Erythroblast (primary cell): ENCODE measurements at regions not wholly inside any gene's neighbourhood (a gene's known extent, or its start where the extent isn't known, plus 50 kb on each side); places are given as distances from the start of the nearest gene placed in this dataset.
"Not testable (repeated sequence)": the region's sequence is repeated elsewhere in the genome, so short reads cannot be mapped to it uniquely, and the experiment has no call there.

Experiments
- DNase-seq, 2 experiments: peaks; one replicate each; lab custom pipeline; 2025; lab: John Stamatoyannopoulos, UW
- GATA1 ChIP-seq: IDR thresholded peaks from 2 replicates; pipeline ENCODE4 v1.6.1; 2011; ENCODE audit warnings: low read depth, mild to moderate bottlenecking, control low read depth, low read length, moderate library complexity
- POLR2A ChIP-seq: IDR thresholded peaks from 2 replicates; pipeline ENCODE4 v1.6.1; 2011; ENCODE audit warnings: mild to moderate bottlenecking, low read length

DNA sequence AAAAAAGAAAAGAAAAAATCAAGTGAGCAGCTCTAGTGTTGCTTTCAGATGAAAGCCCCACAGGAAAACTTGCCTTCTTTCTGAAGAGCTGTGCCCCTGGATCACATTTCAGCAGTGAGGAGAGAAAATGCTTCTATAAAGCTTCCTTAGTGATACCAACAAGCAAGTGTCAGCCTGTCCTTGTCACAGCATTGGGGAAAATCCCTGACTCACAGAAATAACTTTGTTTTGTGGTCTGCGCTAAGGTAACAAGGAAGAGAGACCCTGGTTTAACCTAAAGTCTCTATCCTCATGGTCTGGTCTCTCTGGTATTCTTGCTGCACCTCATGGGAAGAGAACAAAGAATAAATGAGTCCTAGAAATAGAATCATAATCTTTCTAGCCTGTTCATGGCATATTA, 885.2 kb upstream of the SORCS1 start:
- TF ChIP-seq GATA1 (no peak), POLR2A (no peak)
- no peak for DNase-seq

DNA sequence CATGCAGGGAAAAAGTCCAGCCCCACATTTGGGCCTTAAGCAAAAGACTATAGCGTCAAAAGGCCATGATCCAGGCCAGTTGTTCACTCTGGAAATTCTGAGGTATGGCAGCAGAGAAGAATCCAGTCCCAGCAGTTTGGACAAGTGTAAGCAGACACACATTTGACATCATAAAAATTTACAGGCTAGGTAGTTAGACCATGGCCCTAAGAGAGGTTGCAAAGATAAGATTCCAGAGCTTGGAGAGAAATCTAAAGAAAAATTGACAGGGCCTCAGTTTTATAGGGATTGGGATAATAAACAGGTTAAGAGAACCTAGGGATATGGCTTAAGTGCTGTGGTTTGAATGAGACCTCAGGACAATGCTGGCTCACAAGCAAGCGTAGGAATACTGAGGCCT, 884.4 kb upstream of the SORCS1 start:
- no peak for TF ChIP-seq POLR2A
- TF ChIP-seq GATA1: no peak
- DNase-seq: no peak

DNA sequence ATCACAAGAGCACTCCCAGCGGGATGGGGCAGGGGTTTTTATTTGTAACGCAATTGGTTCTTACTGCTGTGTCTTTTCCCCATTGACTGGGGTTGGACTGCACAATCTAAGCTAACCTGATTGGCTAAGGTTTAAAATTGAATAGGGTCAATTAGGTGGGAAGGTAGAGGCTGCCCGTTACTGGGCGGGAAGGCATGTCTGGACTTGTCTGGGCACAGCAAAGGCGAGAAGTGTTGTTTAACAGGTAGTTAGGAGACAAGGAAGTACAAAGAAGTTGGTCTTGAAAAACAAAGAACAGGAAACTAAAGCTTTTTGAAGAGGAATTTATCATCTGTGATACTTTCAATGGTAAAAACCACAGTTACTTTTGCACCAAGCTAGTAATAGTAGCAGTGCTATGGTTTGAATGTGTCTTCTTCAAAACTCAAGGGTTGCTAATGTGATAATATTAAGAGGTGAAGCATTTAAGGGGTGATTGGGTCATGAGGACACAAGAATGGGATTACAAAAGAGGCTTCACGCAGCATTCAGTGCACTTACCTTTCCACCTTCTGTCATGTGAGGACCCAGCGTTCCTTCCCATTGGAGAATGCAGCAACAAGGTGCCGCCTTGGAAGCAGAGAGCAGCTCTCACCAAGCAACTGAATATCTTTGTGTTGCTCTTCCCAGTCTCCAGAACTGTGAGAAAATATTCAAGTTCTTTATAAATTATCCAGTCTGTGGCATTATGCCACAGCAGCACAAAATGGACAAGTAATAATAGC, 875.5 kb upstream of the SORCS1 start:
- no peak for TF ChIP-seq POLR2A
- TF ChIP-seq GATA1: no peak
- DNase-seq: no peak

DNA sequence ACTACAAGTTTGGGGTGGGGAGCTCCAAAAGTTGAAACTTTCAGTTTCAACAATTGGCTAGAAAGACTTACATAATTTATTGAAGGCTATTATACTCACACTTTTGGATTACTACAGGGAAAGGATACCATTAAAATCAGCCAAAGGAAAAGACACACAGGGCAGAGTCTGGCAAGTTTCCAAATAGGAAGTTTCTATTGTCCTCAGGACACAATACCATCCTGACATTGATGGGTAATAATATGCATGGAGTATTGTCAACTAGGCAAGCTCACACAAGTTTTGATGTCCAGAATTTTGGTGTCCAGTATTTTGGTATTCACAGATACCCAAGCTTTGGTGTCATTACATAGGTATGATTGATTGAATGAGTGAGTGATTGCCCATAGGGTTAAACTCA, 872.6 kb upstream of the SORCS1 start:
- no peak for DNase-seq
- no peak for TF ChIP-seq POLR2A
- TF ChIP-seq GATA1: no peak

DNA sequence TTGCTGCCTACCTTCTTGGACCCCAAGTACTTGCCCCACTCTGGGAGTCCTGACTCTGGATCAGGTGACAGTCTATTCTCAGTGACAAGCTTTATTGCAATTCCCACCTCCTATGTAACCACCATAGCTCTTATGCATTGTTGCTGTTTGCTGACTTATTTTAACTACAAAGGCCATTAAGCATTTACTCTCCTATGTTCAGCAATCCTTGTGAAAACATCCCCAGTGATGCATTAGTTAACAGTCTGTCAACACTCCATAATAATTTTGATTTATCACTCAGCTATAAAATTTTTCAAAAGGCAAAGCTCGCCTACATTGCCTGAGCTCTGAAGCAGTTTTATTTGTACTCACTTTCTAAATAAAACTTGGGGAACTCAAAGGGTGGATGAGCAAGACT, 871.8 kb upstream of the SORCS1 start:
- TF ChIP-seq GATA1 (no peak), POLR2A (no peak)
- DNase-seq: no peak

DNA sequence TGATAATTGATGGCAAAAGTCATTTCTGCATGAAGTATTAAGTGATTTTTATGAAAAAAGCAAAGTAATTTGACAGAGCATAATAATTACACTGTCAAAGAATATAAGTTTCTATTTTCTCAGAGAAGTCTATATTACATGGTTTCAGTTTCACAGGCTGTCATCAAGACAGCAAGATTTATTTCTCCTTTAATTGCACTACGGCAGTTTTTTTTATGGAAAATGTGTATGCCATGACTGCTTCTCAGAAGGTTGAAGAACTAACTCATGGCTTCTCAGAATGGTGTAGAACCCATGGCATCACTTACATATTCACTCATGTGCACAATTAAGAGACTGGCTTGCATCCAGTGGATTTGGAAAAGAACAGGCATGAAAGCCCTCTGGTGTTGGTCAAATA, 870.3 kb upstream of the SORCS1 start:
- TF ChIP-seq GATA1 (no peak), POLR2A (no peak)
- DNase-seq: no peak

- DNase-seq: not testable (repeated sequence)
Measured at GRCh38 chr10:108033518-108033917, 869.0 kb upstream of the SORCS1 start.

GRCh38 chr10:108031505-108031904, 867.0 kb upstream of the SORCS1 start:
- DNase-seq: no peak
- TF ChIP-seq GATA1: no peak
- no peak for TF ChIP-seq POLR2A

- no peak for DNase-seq
- TF ChIP-seq POLR2A: no peak
- TF ChIP-seq GATA1: no peak
Measured at GRCh38 chr10:108014902-108015177, 850.3 kb upstream of the SORCS1 start.

DNA sequence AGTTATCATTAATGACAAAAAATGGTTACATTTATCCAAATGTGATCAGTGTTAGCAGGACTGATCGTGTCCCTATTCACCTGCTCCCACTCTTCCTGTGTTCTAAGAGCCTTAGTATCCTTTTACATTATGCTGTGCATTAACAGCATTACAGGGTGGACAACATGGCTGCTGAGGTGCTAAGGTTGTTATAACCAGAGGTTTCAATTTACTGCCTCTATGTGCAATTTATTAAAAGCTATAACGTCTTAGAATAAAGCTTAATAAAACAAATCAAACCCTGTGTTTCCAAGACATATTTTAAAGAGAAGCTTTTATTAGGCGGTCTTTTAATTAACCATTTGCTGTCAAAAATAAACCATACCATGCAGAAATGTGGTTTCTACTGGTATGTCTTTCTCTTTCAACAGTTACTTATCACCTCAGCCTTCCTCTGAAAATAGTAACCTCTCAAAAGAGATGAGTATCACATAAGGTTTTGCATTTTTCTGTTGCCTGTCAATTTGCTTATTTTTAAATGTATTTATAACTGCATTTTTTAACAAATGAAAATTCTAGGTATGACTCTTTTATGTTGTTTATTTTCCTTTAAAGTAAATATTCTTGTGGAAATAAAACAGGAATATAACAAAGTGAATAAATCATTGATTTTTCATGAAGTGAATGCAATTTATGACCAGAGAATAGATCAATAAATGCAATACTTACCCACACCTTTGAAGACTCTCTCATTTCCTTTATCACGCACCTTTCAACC, 849.8 kb upstream of the SORCS1 start:
- no peak for DNase-seq
- TF ChIP-seq GATA1 (no peak), POLR2A (no peak)

DNA sequence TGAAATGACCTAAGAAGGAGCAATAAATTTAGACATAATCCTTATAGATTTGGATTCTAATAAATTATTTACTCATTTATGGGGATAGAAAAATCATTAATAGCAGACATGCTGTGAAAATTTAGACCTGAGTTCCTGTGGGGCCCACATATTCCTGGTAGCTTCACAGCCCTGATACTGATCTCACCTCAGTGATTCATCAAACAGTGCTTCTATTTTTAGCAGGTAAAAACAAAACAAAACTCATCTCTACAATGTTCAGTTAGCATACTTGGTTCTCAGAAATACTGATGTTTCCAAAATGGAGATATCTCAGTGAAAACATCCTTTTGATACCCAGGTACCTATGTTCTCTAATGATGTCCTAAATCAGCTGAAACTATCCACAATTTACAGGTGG, 841.1 kb upstream of the SORCS1 start:
- TF ChIP-seq GATA1 (no peak), POLR2A (no peak)
- DNase-seq: no peak

DNA sequence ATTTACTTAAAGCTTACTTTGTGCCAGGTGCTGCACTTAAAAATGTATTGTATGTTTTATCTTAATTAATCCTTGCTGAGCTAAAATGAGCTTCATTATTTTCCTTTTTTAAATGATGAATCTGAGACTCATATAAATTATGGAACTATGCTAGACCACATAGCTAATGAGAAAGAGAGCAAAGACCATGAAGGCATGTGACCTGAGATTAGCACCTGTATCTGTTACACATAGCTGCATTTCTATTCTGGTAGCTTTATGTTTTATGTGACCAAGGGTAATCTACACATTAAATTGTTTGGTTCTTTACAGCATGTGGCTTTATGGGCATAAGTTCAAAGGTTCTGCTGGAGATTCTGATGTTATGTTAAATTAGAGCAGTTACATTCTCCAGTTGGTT, 839.1 kb upstream of the SORCS1 start:
- TF ChIP-seq POLR2A: no peak
- no peak for TF ChIP-seq GATA1
- DNase-seq: no peak

DNA sequence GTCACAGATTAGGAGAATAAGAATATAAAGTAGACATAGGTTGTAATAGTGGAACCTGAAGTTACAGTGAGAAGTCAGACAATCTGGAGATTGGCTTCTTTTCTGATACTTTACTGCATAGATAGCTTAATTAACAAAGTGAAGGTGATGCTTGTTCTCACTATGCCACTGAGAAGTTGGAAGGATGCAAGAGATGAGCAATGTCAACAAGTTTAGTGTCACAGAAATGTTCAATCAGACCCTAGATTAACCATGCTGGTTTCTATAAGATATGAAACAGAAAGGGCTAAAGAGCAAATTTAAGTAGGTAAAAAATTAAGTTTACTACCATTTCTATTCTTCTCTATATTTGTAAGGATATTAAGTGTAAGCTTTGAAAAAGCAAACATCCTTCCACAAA, 838.6 kb upstream of the SORCS1 start:
- DNase-seq: no peak

GRCh38 chr10:108000365-108000764, 835.9 kb upstream of the SORCS1 start:
- TF ChIP-seq GATA1: no peak
- TF ChIP-seq POLR2A: no peak
- no peak for DNase-seq

More for the DNA sequence above, 838.6 kb upstream of the SORCS1 start:
- TF ChIP-seq POLR2A (no peak), GATA1 (no peak)
